ENCODE measurements at regions not wholly inside any gene's neighbourhood (a gene's known extent, or its start where the extent isn't known, plus 50 kb on each side); places are given as distances from the start of the nearest gene placed in this dataset.

- no peak for DNase-seq
Observed at GRCh38 chr1:112783059-112783458, 67.9 kb upstream of the PPM1J start.

DNA sequence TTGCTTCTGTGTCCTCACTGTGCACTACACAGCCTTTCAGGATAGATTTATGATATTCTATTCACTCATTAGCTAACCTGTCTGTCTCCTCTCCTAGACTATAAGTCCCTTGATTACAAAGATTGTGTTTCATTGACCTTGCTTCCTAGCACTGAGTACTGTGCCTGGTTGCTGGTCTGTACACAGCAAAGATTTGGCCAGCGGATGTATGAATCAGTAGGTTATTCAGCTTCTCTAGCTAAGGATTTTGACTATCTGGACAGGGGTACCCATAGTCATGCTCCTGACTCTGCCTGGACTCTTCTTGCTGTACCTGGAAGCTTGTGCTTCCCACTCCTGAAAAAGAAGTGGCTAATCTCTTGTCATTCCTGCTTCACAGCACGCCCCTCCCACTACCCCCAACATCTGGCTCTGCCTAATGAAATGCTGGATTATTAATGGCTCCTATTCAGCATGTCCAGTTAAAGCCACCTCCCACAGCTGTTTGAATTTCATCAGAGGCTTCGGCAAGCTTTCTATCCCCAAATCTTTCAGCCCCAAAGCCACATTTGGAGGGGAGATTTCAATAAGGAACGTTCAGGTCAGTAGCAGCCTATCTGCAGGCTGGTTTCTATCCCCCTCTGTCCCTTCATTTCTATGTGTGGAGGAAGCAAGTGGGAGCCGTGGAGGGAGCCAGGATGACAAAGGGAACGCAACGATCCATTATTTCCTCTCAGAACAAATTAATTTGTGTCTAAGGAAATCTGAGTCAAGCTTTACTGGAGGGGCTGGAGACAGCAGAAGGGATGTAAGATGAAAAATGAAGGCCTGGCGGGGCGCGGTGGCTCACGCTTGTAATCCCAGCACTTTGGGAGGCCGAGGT, 64.8 kb upstream of the PPM1J start:
- DNase-seq, result no peak

DNA sequence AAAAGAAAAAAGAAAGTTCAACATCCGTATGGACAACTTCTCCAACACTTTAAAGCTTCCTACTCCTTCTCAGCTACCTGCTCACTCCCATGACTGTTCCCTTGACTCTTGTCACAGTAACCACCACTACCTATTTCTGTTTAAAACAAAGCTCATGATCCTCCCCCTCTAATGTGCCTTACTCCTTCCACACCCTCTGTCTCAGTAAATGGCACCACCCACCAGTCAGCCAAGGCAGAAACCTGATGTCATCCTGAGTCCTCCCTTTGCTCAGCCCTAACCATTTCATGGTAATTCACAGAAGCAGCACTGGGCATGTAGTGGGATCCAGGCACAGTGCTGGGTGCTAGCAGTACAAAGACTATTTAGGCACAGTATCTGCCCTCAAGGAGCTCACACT, 63.0 kb upstream of the PPM1J start:
- no peak for DNase-seq

DNA sequence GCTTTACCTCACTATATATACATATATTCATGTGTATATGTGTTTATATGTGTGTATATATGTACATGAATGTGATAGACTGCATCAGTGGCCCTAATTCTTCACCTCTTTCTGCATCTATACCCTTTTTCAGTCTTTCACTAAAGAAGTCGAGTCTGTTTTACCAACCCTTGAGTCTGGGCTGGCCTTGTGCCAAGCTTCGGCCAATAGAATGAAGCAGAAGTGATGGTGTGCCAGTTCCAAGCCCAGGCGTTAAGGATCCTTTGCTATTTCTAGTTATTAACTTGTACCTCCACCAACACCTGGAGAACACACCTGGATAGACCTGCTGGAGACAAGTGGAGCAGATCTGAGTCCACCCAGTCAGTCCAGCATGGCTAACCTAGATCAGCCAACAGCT, 61.6 kb upstream of the PPM1J start:
- DNase-seq, result no peak

DNA sequence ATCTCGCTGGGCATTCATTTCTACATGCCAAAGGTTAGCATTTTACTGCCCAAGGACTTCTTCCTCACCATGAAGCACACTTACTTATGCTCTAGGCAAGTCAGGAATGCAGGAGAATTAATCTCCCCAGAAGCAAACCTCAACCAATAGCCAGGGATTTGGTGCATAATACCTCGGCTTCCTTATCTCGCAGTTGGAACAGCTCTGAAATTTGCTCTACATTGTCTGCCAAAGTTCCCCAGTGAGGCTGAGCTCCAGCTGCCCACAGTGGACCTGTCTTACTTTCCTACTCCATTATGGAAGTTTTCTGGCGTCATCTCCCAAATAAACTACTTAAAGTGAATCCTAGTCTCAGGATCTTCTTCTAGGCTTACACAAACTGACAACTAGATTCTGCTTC, 57.6 kb upstream of the PPM1J start:
- DNase-seq, result no peak

- no peak for DNase-seq
Observed at GRCh38 chr1:112770724-112771123, 55.6 kb upstream of the PPM1J start.

GRCh38 chr1:112769611-112770010, 54.5 kb upstream of the PPM1J start:
- DNase-seq, result no peak

- no peak for DNase-seq
Observed at GRCh38 chr1:112767646-112768045, 52.5 kb upstream of the PPM1J start.

Data from femur (tissue), 1 donor.